Neural crest cell (in vitro differentiated cells): ENCODE measurements at regions not wholly inside any gene's neighbourhood (a gene's known extent, or its start where the extent isn't known, plus 50 kb on each side); places are given as distances from the start of the nearest gene placed in this dataset.

Experiments
- DNase-seq: peaks from one replicate; pipeline ENCODE4 v3.0.0; 2021; ENCODE audit warnings: low read depth, mixed read lengths, low spot score
- H3K27ac Mint-ChIP-seq: one replicate; pipeline ENCODE4 v1.8.0; 2021; ENCODE audit warnings: mild to moderate bottlenecking, mixed read lengths; ENCODE audit not compliant: unreplicated experiment
- H3K27me3 Mint-ChIP-seq: 2 replicates; pipeline ENCODE4 v1.8.0; 2021; ENCODE audit warnings: low read depth, mild to moderate bottlenecking, mixed read lengths
- H3K36me3 Mint-ChIP-seq: 2 replicates; pipeline ENCODE4 v1.8.0; 2021; ENCODE audit warnings: low read depth, mild to moderate bottlenecking, mixed read lengths
- H3K4me1 Mint-ChIP-seq: 2 replicates; pipeline ENCODE4 v1.8.0; 2021; ENCODE audit warnings: mixed read lengths
- H3K4me3 Mint-ChIP-seq: one replicate; pipeline ENCODE4 v1.8.0; 2021; ENCODE audit warnings: mild to moderate bottlenecking, mixed read lengths
- H3K9me3 Mint-ChIP-seq: 2 replicates; pipeline ENCODE4 v1.8.0; 2021; ENCODE audit warnings: mixed read lengths
- CTCF ChIP-seq: fragments of 200-600 bp; sonication (generic); conservative IDR thresholded peaks from 2 replicates; pipeline ENCODE4 v1.5.0; 2021; ENCODE audit warnings: antibody characterized with exemption, mild to moderate bottlenecking

DNA sequence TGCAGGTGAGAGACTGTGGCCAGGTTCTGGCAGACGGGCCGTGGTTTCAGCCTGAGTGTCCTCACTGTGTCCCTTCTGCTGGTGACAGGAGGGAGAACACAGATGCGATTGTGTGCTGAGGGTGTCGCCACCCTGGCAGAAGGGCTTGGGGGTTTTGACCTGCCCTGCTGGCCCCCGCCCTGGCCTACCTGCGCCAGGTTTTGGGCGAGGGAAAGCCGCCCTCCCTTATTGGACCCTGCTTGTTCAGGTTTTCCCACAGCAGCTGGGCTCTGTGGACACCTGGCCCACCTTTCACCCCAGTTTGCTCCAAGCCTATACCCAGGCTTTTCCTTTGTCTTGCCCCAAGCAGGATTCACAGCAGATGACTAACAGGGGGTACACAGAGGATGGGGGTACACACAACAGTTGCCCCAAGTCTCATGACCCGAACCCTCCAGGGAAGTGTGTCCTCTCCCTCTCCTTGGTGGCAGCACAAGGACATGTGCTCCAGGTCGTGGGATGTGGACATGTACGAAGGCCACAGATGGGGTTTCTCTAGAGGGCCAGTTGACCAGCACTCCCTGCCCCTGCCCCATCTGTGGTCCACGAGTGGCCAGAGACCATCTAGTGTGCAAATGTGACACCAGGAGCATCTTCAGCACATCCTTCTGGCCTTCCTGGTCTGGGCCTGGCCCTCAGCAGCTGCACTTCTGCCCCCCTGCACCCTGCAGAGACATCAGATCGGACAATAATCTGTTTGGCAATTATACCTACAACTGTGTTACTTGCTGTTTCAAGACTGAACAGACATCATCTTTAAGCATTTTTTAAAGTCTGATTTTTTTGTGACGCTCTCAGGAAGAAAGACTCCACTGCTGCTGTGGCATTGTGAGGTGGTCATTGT lies 265.8 kb upstream of the IRX4 start:
- peaks cover 5% of the 10 kb centered on the region for H3K4me1 Mint-ChIP-seq
- no peak for DNase-seq
- no peak overlapping the region for H3K4me3 Mint-ChIP-seq
- peaks cover 22% of the 10 kb centered on the region for H3K27me3 Mint-ChIP-seq
- no peak overlapping the region for H3K27ac Mint-ChIP-seq
- no peaks in the 10 kb centered on the region for H3K36me3 Mint-ChIP-seq
- TF ChIP-seq CTCF: no peak
- no peaks in the 10 kb centered on the region for H3K9me3 Mint-ChIP-seq

DNA sequence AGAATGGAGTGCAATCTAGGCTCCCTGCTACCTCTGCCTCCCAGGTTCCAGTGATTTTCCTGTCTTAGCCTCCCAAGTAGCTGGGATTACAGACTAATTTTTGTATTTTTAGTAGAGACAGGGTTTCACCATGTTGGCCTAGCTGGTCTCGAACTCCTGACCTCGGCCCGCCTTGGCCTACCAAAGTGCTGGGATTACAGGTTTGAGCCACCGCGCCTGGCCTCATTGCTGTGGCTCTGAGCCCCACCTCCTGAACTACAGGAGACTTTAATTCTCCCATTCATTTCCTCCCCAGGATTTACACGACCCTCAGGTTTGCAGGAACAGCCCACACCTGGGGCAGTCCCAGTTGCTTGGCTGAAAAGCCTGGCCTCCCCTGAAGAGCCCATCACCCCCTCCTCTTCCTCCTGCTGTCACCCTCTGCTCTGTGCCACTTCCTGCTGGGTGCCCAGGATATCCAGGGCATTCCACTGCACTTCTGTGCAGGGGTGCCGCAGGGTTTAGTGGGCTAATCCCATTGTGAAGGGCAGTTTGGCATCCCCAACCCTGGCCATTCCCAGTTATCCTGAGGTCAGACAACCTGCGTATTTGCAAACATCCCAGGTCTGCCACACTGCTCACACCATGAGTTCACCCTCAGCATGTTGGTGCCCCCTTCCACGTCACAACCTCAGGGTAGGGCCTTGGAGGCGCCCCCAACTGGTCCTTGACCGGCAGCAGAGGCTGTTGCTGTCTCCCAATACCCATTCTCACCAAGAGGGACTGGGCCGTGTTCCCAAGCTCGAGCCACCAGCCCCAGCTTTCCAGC lies 265.0 kb upstream of the IRX4 start:
- H3K4me1 Mint-ChIP-seq: peaks cover 5% of the 10 kb centered on the region

GRCh38 chr5:2143646-2144353 lies 261.1 kb upstream of the IRX4 start:
- no peaks in the 10 kb centered on the region for H3K9me3 Mint-ChIP-seq
- DNase-seq: no peak
- H3K36me3 Mint-ChIP-seq: no peaks in the 10 kb centered on the region
- no peak for TF ChIP-seq CTCF
- H3K27ac Mint-ChIP-seq: no peak overlapping the region
- no peak overlapping the region for H3K4me3 Mint-ChIP-seq
- no peaks in the 10 kb centered on the region for H3K4me1 Mint-ChIP-seq
- H3K27me3 Mint-ChIP-seq: peaks cover 4% of the 10 kb centered on the region

More for the DNA sequence above, 265.0 kb upstream of the IRX4 start:
- H3K27ac Mint-ChIP-seq: peak overlapping the region; percentile 27
- H3K36me3 Mint-ChIP-seq: no peaks in the 10 kb centered on the region
- no peak overlapping the region for H3K4me3 Mint-ChIP-seq
- H3K27me3 Mint-ChIP-seq: peaks cover 22% of the 10 kb centered on the region
- no peak for DNase-seq
- no peak for TF ChIP-seq CTCF
- no peaks in the 10 kb centered on the region for H3K9me3 Mint-ChIP-seq

GRCh38 chr5:2143088-2143487 lies 260.4 kb upstream of the IRX4 start:
- H3K9me3 Mint-ChIP-seq: no peaks in the 10 kb centered on the region
- H3K36me3 Mint-ChIP-seq: no peaks in the 10 kb centered on the region
- H3K27me3 Mint-ChIP-seq: peaks cover 2% of the 10 kb centered on the region
- TF ChIP-seq CTCF: no peak
- H3K4me3 Mint-ChIP-seq: no peak overlapping the region
- H3K27ac Mint-ChIP-seq: no peak overlapping the region
- no peak for DNase-seq
- no peaks in the 10 kb centered on the region for H3K4me1 Mint-ChIP-seq

GRCh38 chr5:2142456-2142954 lies 259.8 kb upstream of the IRX4 start:
- no peak for DNase-seq
- Mint-ChIP-seq H3K9me3 (no peaks in the 10 kb centered on the region), H3K4me3 (no peak overlapping the region), H3K36me3 (no peaks in the 10 kb centered on the region), H3K27ac (peak overlapping the region; percentile 43), H3K4me1 (no peaks in the 10 kb centered on the region), H3K27me3 (peaks cover 2% of the 10 kb centered on the region)
- TF ChIP-seq CTCF: no peak
